Dendritic cell treated with granulocyte-macrophage colony-stimulating factor and Interleukin-4, amounts not matched to agents 40 ng/mL and 50 ng/mL, for 4 days (primary cell): ENCODE measurements at regions not wholly inside any gene's neighbourhood (a gene's known extent, or its start where the extent isn't known, plus 50 kb on each side); places are given as distances from the start of the nearest gene placed in this dataset.

ENCODE experiments used
- H3K27ac Mint-ChIP-seq: one replicate; pipeline ENCODE4 v1.8.0; 2022; ENCODE audit warnings: mild to moderate bottlenecking, mixed read lengths
- H3K27me3 Mint-ChIP-seq: one replicate; pipeline ENCODE4 v1.8.0; 2022; ENCODE audit warnings: mild to moderate bottlenecking, mixed read lengths
- H3K36me3 Mint-ChIP-seq: one replicate; pipeline ENCODE4 v1.8.0; 2022; ENCODE audit warnings: low read depth, mixed read lengths
- H3K4me1 Mint-ChIP-seq: one replicate; pipeline ENCODE4 v1.8.0; 2022; ENCODE audit warnings: low read depth, mixed read lengths
- H3K4me3 Mint-ChIP-seq: one replicate; pipeline ENCODE4 v1.8.0; 2022; ENCODE audit warnings: mild to moderate bottlenecking, moderate library complexity, mixed read lengths
- H3K9me3 Mint-ChIP-seq: one replicate; pipeline ENCODE4 v1.8.0; 2022; ENCODE audit warnings: mixed read lengths
- intact Hi-C: fragments of 100-400 bp; cut with micrococcal nuclease; formaldehyde crosslinking; loops from one replicate; pipeline ENCODE4 v1.15.0; 2022

GRCh38 chr14:85909581-85909980 lies 379.6 kb downstream of the FLRT2 start:
- no peaks in the 10 kb centered on the region for H3K4me1 Mint-ChIP-seq
- peaks cover 28% of the 10 kb centered on the region for H3K9me3 Mint-ChIP-seq

DNA sequence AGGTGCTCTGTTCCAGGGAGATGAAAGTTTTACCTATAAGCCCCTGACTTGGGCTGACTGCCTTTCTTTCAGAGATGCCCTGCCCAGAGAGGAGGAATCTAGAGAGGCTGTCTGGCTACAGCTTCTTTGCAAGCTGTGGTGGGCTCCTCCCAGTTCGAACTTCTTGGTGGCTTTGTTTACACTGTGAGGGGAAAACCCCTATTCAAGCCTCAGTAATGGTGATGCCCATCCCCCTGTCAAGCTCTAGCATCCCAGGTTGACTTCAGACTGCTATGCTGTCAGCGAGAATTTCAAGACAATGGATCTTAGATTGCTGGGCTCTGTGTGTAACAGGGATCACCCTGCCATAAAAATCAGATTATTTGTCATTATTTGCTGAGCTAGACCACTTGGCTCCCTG lies 377.6 kb downstream of the FLRT2 start:
- H3K4me3 Mint-ChIP-seq, result no peak overlapping the region
- H3K27ac Mint-ChIP-seq, result no peak overlapping the region
- intact Hi-C loops, result no loop called here
- no peaks in the 10 kb centered on the region for H3K36me3 Mint-ChIP-seq
- H3K27me3 Mint-ChIP-seq, result no peaks in the 10 kb centered on the region
- H3K9me3 Mint-ChIP-seq, result peaks cover 27% of the 10 kb centered on the region
- no peaks in the 10 kb centered on the region for H3K4me1 Mint-ChIP-seq

More at GRCh38 chr14:85909581-85909980, 379.6 kb downstream of the FLRT2 start:
- H3K36me3 Mint-ChIP-seq, result no peaks in the 10 kb centered on the region
- no peaks in the 10 kb centered on the region for H3K27me3 Mint-ChIP-seq
- H3K4me3 Mint-ChIP-seq, result no peak overlapping the region
- no peak overlapping the region for H3K27ac Mint-ChIP-seq
- intact Hi-C loops, result no loop called here

GRCh38 chr14:85897808-85898207 lies 367.9 kb downstream of the FLRT2 start:
- Mint-ChIP-seq H3K9me3 (no peaks in the 10 kb centered on the region), H3K27me3 (no peaks in the 10 kb centered on the region), H3K4me1 (no peaks in the 10 kb centered on the region), H3K36me3 (no peaks in the 10 kb centered on the region), H3K27ac (no peak overlapping the region), H3K4me3 (no peak overlapping the region)
- intact Hi-C loops, result no loop called here

- Mint-ChIP-seq H3K4me3 (no peak overlapping the region), H3K4me1 (no peaks in the 10 kb centered on the region), H3K27ac (no peak overlapping the region), H3K36me3 (no peaks in the 10 kb centered on the region), H3K9me3 (no peaks in the 10 kb centered on the region), H3K27me3 (no peaks in the 10 kb centered on the region)
- intact Hi-C loops, result no loop called here
Observed at GRCh38 chr14:85895603-85896002, 365.7 kb downstream of the FLRT2 start.

- Mint-ChIP-seq H3K9me3 (no peaks in the 10 kb centered on the region), H3K4me1 (no peaks in the 10 kb centered on the region), H3K27me3 (no peaks in the 10 kb centered on the region), H3K4me3 (no peak overlapping the region), H3K36me3 (no peaks in the 10 kb centered on the region), H3K27ac (no peak overlapping the region)
- intact Hi-C loops, result no loop called here
Observed at GRCh38 chr14:85892251-85892650, 362.3 kb downstream of the FLRT2 start.

- Mint-ChIP-seq H3K27ac (no peak overlapping the region), H3K27me3 (no peaks in the 10 kb centered on the region), H3K4me1 (no peaks in the 10 kb centered on the region), H3K9me3 (peaks cover 11% of the 10 kb centered on the region), H3K4me3 (no peak overlapping the region), H3K36me3 (no peaks in the 10 kb centered on the region)
- intact Hi-C loops, result no loop called here
Observed at GRCh38 chr14:85883966-85884365, 354.0 kb downstream of the FLRT2 start.

DNA sequence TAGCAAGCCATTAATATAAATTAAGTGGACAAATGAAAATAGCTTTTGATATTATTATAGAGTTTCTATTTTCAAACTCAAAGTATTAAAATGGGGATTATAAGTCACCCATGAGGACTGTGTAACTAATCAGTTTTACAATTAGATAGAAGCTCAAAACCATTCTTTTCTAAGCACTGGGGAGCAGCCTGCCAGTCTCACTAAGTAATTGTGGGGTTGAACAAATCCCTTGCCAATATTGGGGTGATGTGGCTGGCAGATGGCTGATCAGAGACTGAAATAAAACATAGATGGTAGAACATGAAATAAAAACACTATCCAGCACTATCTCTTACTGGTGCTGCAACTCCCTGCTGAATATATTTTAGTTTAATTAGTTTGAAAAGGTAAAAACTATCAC lies 353.2 kb downstream of the FLRT2 start:
- H3K36me3 Mint-ChIP-seq, result no peaks in the 10 kb centered on the region
- H3K27me3 Mint-ChIP-seq, result no peaks in the 10 kb centered on the region
- H3K9me3 Mint-ChIP-seq, result peaks cover 11% of the 10 kb centered on the region
- H3K27ac Mint-ChIP-seq, result no peak overlapping the region
- no peaks in the 10 kb centered on the region for H3K4me1 Mint-ChIP-seq
- intact Hi-C loops, result no loop called here
- H3K4me3 Mint-ChIP-seq, result no peak overlapping the region

DNA sequence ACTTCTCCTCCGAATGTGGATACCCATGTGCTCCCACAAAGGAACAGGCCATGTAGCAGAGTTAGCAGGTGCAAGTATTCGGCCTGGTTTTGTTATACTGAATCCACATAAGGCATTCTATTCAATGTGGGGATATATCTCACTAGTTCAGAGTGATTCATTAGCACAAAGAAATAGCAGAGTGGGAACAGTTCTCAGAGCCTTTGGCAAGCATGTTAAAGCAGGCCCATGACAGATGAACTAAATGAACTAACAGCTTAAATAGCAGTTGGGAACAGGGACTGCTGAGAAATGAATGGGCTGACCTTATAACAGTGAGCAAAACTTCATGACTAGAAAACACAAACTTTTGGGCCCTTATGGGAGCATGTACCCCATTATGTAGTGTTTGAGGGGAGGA lies 352.0 kb downstream of the FLRT2 start:
- peaks cover 11% of the 10 kb centered on the region for H3K9me3 Mint-ChIP-seq
- H3K27me3 Mint-ChIP-seq, result no peaks in the 10 kb centered on the region
- intact Hi-C loops, result no loop called here
- H3K4me1 Mint-ChIP-seq, result no peaks in the 10 kb centered on the region
- H3K4me3 Mint-ChIP-seq, result no peak overlapping the region
- no peak overlapping the region for H3K27ac Mint-ChIP-seq
- H3K36me3 Mint-ChIP-seq, result no peaks in the 10 kb centered on the region

DNA sequence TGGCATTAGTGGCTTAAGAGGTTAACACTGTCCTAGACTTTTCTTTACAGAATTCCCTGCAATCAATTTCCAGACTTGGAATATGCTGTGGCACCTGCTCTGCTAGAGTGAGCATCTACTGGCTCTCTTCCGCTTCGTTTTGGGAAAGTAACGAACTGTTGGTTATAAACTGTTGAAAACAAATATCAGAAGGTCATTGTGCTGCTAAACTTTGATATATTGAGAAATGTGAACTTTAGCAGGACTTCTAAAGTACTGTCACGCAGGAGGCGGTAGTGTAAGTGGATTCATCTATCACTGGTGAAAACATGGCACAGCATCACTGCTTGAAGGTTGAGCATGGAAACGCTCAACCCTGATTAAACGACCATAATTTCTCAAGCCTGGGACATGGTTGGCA lies 348.9 kb downstream of the FLRT2 start:
- intact Hi-C loops, result no loop called here
- no peak overlapping the region for H3K4me3 Mint-ChIP-seq
- no peaks in the 10 kb centered on the region for H3K36me3 Mint-ChIP-seq
- H3K27me3 Mint-ChIP-seq, result no peaks in the 10 kb centered on the region
- H3K9me3 Mint-ChIP-seq, result no peaks in the 10 kb centered on the region
- no peak overlapping the region for H3K27ac Mint-ChIP-seq
- no peaks in the 10 kb centered on the region for H3K4me1 Mint-ChIP-seq

DNA sequence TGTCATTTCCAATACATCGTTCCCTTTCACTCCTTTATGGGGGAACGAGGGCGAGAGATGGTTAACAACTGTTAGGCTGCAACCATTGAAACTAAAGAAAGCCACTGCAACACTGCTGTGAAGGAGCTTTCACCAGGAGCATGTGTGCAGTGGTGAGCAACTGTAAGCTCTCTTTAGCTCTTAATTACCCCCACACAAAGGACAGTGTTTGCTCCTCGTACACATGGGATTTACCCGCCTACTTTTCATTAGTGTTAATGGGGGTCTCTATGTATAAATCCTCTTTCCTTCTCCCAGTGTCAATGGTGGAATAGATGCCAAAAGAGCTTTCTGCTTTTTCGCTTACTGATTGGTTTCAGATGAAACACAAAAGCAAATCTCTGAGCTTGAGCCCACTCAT lies 343.1 kb downstream of the FLRT2 start:
- H3K9me3 Mint-ChIP-seq, result no peaks in the 10 kb centered on the region
- intact Hi-C loops, result no loop called here
- no peaks in the 10 kb centered on the region for H3K27me3 Mint-ChIP-seq
- H3K4me1 Mint-ChIP-seq, result no peaks in the 10 kb centered on the region
- H3K36me3 Mint-ChIP-seq, result no peaks in the 10 kb centered on the region
- no peak overlapping the region for H3K27ac Mint-ChIP-seq
- H3K4me3 Mint-ChIP-seq, result no peak overlapping the region

- H3K36me3 Mint-ChIP-seq, result no peaks in the 10 kb centered on the region
- H3K27me3 Mint-ChIP-seq, result no peaks in the 10 kb centered on the region
- H3K9me3 Mint-ChIP-seq, result no peaks in the 10 kb centered on the region
- intact Hi-C loops, result no loop called here
- no peak overlapping the region for H3K27ac Mint-ChIP-seq
- H3K4me3 Mint-ChIP-seq, result no peak overlapping the region
- no peaks in the 10 kb centered on the region for H3K4me1 Mint-ChIP-seq
Observed at GRCh38 chr14:85867450-85867849, 337.5 kb downstream of the FLRT2 start.

GRCh38 chr14:85865701-85866100 lies 335.8 kb downstream of the FLRT2 start:
- Mint-ChIP-seq H3K27me3 (no peaks in the 10 kb centered on the region), H3K9me3 (no peaks in the 10 kb centered on the region), H3K27ac (no peak overlapping the region), H3K36me3 (no peaks in the 10 kb centered on the region), H3K4me1 (no peaks in the 10 kb centered on the region), H3K4me3 (no peak overlapping the region)
- intact Hi-C loops, result no loop called here

DNA sequence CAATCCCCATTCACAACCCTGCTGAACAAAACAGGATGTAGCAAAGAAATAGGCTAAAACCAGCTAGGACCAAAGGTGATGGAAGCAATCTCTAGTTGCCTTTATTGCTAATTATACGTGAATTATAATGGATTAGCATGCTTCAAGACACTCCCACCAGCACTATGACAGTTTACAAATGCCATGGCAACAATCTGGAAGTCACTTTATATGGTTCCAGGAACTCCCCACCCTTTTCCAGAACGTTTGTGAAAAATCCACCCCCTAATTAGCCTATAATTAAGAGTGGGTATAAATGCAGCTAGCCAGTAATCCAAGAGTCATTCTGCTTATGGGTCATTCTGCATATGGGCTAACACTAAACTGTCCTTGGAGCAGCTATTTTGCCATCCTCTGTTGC lies 328.7 kb downstream of the FLRT2 start:
- no peaks in the 10 kb centered on the region for H3K27me3 Mint-ChIP-seq
- no peaks in the 10 kb centered on the region for H3K9me3 Mint-ChIP-seq
- no peaks in the 10 kb centered on the region for H3K4me1 Mint-ChIP-seq
- H3K36me3 Mint-ChIP-seq, result no peaks in the 10 kb centered on the region
- no peak overlapping the region for H3K4me3 Mint-ChIP-seq
- intact Hi-C loops, result loop anchor here (10.0 kb wide), 1 partner anchor 176 kb away; no protein-coding TSS in a partner anchor
- no peak overlapping the region for H3K27ac Mint-ChIP-seq

DNA sequence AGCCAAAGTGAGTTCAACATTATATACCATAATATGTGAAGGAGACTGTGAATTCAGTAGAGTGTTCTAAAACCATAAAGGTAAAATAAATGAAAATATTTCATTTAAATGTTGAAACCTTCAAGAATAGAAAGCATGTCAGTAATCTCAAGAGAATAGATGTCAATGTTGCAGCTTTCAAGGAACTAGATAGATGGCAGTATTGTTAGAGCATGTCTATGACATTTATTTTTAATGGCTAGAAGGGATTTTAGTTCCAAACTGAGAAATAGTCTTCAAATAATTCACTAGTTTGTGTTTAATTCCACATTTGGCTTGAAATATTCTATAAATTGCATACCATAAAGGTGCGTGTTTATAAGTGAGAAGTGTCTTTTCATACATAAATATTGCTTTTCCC lies 326.5 kb downstream of the FLRT2 start:
- H3K4me3 Mint-ChIP-seq, result no peak overlapping the region
- intact Hi-C loops, result loop anchor here (10.0 kb wide), 1 partner anchor 178 kb away; no protein-coding TSS in a partner anchor
- H3K4me1 Mint-ChIP-seq, result no peaks in the 10 kb centered on the region
- H3K27me3 Mint-ChIP-seq, result no peaks in the 10 kb centered on the region
- H3K27ac Mint-ChIP-seq, result no peak overlapping the region
- H3K36me3 Mint-ChIP-seq, result no peaks in the 10 kb centered on the region
- no peaks in the 10 kb centered on the region for H3K9me3 Mint-ChIP-seq

GRCh38 chr14:85853996-85854526 lies 324.1 kb downstream of the FLRT2 start:
- intact Hi-C loops, result loop anchor here (10.0 kb wide), 1 partner anchor 181 kb away; no protein-coding TSS in a partner anchor
- Mint-ChIP-seq H3K36me3 (no peaks in the 10 kb centered on the region), H3K4me1 (no peaks in the 10 kb centered on the region), H3K9me3 (no peaks in the 10 kb centered on the region), H3K27ac (no peak overlapping the region), H3K4me3 (no peak overlapping the region), H3K27me3 (no peaks in the 10 kb centered on the region)
